Keratinocyte (primary cell): ENCODE measurements at regions not wholly inside any gene's neighbourhood (a gene's known extent, or its start where the extent isn't known, plus 50 kb on each side); places are given as distances from the start of the nearest gene placed in this dataset.

ENCODE experiments used
- EZH2 ChIP-seq: IDR thresholded peaks from one replicate; pipeline ENCODE4 v1.6.1; 2012; ENCODE audit warnings: inconsistent platforms, mild to moderate bottlenecking, low read length, moderate library complexity
- TF ChIP-seq, protein P1 (sequence below), 3 experiments: IDR thresholded peaks in 1 of 3; conservative IDR thresholded peaks in 1 of 3; optimal IDR thresholded peaks in 1 of 3; 2 replicates in 2 of 3; 3 replicates in 1 of 3; pipeline versions ENCODE3 to v1.5.1; 2011; ENCODE audit warnings: low read length in 3 of 3, mild to moderate bottlenecking in 3 of 3, moderate library complexity in 2 of 3, control low read depth in 1 of 3, inconsistent platforms in 1 of 3; ENCODE audit not compliant: insufficient read depth in 2 of 3; ENCODE audit errors: extremely low read depth in 1 of 3

DNA sequence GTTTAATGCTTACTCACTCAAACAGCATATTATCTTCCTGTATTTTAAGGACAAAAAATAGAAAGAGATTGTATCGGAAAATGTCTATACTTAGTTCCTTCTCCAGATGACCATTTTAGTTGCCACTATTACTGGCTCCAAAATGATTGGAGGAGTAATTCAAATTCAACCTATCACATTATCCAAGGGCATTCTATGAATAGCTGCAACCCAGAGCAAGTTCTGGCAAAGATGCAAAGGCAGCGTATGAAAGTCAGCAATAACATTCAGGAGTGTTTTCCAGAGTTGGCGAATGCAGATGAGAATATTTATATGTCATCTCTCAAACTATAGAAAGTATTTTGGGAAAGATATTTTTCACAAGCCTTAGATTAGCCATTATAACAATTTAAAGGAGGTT is 389.8 kb upstream of the ADGRL2 start:
- TF ChIP-seq, protein P1, sequence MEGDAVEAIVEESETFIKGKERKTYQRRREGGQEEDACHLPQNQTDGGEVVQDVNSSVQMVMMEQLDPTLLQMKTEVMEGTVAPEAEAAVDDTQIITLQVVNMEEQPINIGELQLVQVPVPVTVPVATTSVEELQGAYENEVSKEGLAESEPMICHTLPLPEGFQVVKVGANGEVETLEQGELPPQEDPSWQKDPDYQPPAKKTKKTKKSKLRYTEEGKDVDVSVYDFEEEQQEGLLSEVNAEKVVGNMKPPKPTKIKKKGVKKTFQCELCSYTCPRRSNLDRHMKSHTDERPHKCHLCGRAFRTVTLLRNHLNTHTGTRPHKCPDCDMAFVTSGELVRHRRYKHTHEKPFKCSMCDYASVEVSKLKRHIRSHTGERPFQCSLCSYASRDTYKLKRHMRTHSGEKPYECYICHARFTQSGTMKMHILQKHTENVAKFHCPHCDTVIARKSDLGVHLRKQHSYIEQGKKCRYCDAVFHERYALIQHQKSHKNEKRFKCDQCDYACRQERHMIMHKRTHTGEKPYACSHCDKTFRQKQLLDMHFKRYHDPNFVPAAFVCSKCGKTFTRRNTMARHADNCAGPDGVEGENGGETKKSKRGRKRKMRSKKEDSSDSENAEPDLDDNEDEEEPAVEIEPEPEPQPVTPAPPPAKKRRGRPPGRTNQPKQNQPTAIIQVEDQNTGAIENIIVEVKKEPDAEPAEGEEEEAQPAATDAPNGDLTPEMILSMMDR (optimal IDR thresholded peaks at IDR 0.05 in 1 of 3, IDR thresholded peaks at IDR 0.05 in 1 of 3, conservative IDR thresholded peaks at IDR 0.05 in 1 of 3; ENCODE audit: extremely low read depth in 1 of 3, insufficient read depth in 2 of 3, low read length in 3 of 3) = no peak
- no peak for TF ChIP-seq EZH2
